Smooth muscle cell (in vitro differentiated cells): ENCODE measurements at regions not wholly inside any gene's neighbourhood (a gene's known extent, or its start where the extent isn't known, plus 50 kb on each side); places are given as distances from the start of the nearest gene placed in this dataset.

ENCODE experiments used
- DNase-seq: peaks from one replicate; lab custom pipeline; 2025; ENCODE audit not compliant: unreplicated experiment; lab: John Stamatoyannopoulos, UW
- H2AFZ ChIP-seq: fragments of 200-600 bp; sonication (generic); 2 replicates; pipeline ENCODE4 v1.6.0; 2016; ENCODE audit warnings: antibody characterized with exemption, low read depth, mild to moderate bottlenecking
- H3F3A ChIP-seq: fragments of 200-600 bp; sonication (generic); 2 replicates; pipeline ENCODE4 v1.6.0; 2017; ENCODE audit warnings: antibody characterized with exemption, low read depth
- H3K27ac ChIP-seq: fragments of 200-600 bp; sonication (generic); 2 replicates; pipeline ENCODE4 v1.5.1; 2016; ENCODE audit warnings: low read depth, mild to moderate bottlenecking
- H3K27me3 ChIP-seq: fragments of 200-600 bp; sonication (generic); 2 replicates; pipeline ENCODE4 v1.6.1; 2016; ENCODE audit warnings: low read depth, mild to moderate bottlenecking
- H3K36me3 ChIP-seq: fragments of 200-600 bp; sonication (generic); 2 replicates; pipeline ENCODE4 v1.5.1; 2016; ENCODE audit warnings: low read depth
- H3K4me1 ChIP-seq: fragments of 200-600 bp; sonication (generic); 2 replicates; pipeline ENCODE4 v1.5.1; 2016; ENCODE audit warnings: low read depth
- H3K4me2 ChIP-seq: fragments of 200-600 bp; sonication (generic); 2 replicates; pipeline ENCODE4 v1.6.0; 2016; ENCODE audit warnings: mild to moderate bottlenecking
- H3K4me3 ChIP-seq: fragments of 200-600 bp; sonication (generic); 2 replicates; pipeline ENCODE4 v1.5.1; 2016; ENCODE audit warnings: mild to moderate bottlenecking
- H3K79me2 ChIP-seq: fragments of 200-600 bp; sonication (generic); 2 replicates; pipeline ENCODE4 v1.6.0; 2016; ENCODE audit warnings: low read depth, mild to moderate bottlenecking
- H3K9ac ChIP-seq: fragments of 200-600 bp; sonication (generic); 2 replicates; pipeline ENCODE4 v1.6.0; 2016; ENCODE audit warnings: low read depth
- H3K9me3 ChIP-seq: fragments of 200-600 bp; sonication (generic); replicated peaks from 2 replicates; pipeline ENCODE4 v1.5.1; 2016; ENCODE audit warnings: low read depth
- H4K20me1 ChIP-seq: fragments of 200-600 bp; sonication (generic); 2 replicates; pipeline ENCODE4 v1.6.0; 2016; ENCODE audit warnings: low read depth
- CTCF ChIP-seq: fragments of 200-600 bp; sonication (generic); IDR thresholded peaks from 2 replicates; pipeline ENCODE4 v1.5.1; 2017; ENCODE audit warnings: borderline replicate concordance, mild to moderate bottlenecking, antibody characterized with exemption; ENCODE audit not compliant: insufficient read depth, poor library complexity, severe bottlenecking
- WGBS: methylation state at CpG from one replicate; pipeline ENCODE4 v1.1.7; 2016; ENCODE audit warnings: low lambda C conversion rate; 5-methylcytosine and 5-hydroxymethylcytosine counted together

DNA sequence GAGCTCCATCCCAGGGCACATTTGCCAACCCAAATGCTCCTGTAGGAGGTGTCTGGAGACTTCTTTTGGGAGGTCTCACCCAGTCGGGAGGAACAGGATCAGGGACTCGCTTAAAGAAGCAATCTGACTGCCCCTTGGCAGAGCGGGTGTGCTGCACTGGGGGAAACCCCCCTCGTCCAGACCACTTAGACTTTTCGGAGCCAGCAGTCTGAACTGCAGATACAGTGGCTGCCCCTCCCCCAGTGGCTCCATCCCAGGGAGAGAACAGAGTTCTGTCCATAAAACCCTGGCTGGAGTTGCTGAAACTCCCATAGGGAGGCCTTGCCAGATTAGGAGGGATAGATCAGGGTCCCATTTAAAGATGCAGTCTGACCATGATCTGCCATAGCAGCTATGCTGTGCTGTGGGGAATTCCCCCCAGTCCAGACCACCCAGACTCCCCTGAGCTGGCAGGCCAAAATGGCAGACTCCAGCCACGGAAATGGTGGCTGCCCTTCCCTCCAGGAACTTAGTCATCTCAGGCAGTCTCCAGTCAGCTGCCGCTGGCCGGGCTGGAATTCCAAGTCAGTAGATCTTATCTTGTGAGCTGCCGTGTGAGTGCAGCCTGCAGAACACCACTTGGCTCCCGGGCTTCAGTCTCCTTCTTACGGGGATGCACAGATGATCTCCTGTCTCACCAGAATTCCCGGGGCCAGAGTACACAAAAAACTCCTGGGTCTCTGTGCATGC, 278.1 kb upstream of the SASH1 start:
- H3K79me2 ChIP-seq = no peaks in the 10 kb centered on the region
- no peaks in the 10 kb centered on the region for H3K4me1 ChIP-seq
- H3K9me3 ChIP-seq = no peaks in the 10 kb centered on the region
- peak overlapping the region; percentile 30 for H3K9ac ChIP-seq
- H2AFZ ChIP-seq = peak overlapping the region; percentile 81
- H4K20me1 ChIP-seq = no peaks in the 10 kb centered on the region
- no peaks in the 10 kb centered on the region for H3F3A ChIP-seq
- DNase-seq = peak; percentile 33
- WGBS = 18% methylated on average over 12 of the region's 12 CpGs
- H3K36me3 ChIP-seq = no peaks in the 10 kb centered on the region
- no peak overlapping the region for H3K4me3 ChIP-seq
- H3K27ac ChIP-seq = peak overlapping the region; percentile 77
- H3K4me2 ChIP-seq = peak overlapping the region; percentile 66
- TF ChIP-seq CTCF = no peak
- no peaks in the 10 kb centered on the region for H3K27me3 ChIP-seq

GRCh38 chr6:148068437-148069061, 274.1 kb upstream of the SASH1 start:
- Histone ChIP-seq H3K9ac (no peak overlapping the region), H3K9me3 (no peaks in the 10 kb centered on the region), H3K4me1 (no peaks in the 10 kb centered on the region), H3K4me3 (no peak overlapping the region), H4K20me1 (no peaks in the 10 kb centered on the region), H3K36me3 (no peaks in the 10 kb centered on the region), H3K27me3 (no peaks in the 10 kb centered on the region), H3K4me2 (no peak overlapping the region), H3K27ac (no peak overlapping the region), H3K79me2 (no peaks in the 10 kb centered on the region), H2AFZ (no peak overlapping the region), H3F3A (no peaks in the 10 kb centered on the region)
- no peak for TF ChIP-seq CTCF
- DNase-seq = no peak
- 76% methylated on average over 11 of the region's 11 CpGs for WGBS

DNA sequence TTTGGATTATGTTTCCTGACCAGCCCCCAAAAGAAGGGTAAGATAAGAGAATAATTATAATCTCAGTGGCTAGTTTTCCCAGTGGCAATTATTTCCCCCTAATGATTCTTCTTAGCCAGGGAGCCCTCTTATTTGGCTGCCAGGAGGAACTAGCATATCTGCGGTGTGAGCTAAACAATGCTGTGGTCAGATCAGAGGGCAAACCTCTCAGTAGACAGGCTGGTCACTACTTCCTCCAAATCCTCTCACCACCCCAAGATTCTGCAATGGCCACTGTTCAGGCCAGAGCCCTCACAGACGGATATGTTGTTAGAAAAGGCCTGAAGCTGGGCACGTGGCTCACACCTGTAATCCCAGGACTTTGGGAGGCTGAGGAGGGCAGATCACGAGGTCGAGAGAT, 273.4 kb upstream of the SASH1 start:
- TF ChIP-seq CTCF = no peak
- no peak for DNase-seq
- no peak overlapping the region for H3K9ac ChIP-seq

More for the DNA sequence above, 273.4 kb upstream of the SASH1 start:
- 96% methylated on average over 5 of the region's 5 CpGs for WGBS
- no peak overlapping the region for H3K4me3 ChIP-seq
- no peaks in the 10 kb centered on the region for H3K27me3 ChIP-seq
- no peaks in the 10 kb centered on the region for H3K9me3 ChIP-seq
- H3F3A ChIP-seq = no peaks in the 10 kb centered on the region
- no peaks in the 10 kb centered on the region for H3K4me1 ChIP-seq
- H3K4me2 ChIP-seq = no peak overlapping the region
- no peaks in the 10 kb centered on the region for H3K79me2 ChIP-seq
- no peak overlapping the region for H2AFZ ChIP-seq
- H4K20me1 ChIP-seq = no peaks in the 10 kb centered on the region
- no peaks in the 10 kb centered on the region for H3K36me3 ChIP-seq
- H3K27ac ChIP-seq = no peak overlapping the region
